GM10266 (cell line): ENCODE measurements at regions not wholly inside any gene's neighbourhood (a gene's known extent, or its start where the extent isn't known, plus 50 kb on each side); places are given as distances from the start of the nearest gene placed in this dataset.

Experiments used
- DNase-seq: peaks from one replicate; pipeline ENCODE4 v3.0.0; 2012; ENCODE audit errors: extremely low spot score
- CTCF ChIP-seq: IDR thresholded peaks from 2 replicates; pipeline ENCODE4 v1.5.1; 2012; ENCODE audit warnings: mild to moderate bottlenecking, low read depth; ENCODE audit not compliant: control insufficient read depth, insufficient read depth; ENCODE audit errors: missing control alignments

- DNase-seq = no peak
- no peak for TF ChIP-seq CTCF
Measured at GRCh38 chr20:6993511-6993910, 226.0 kb downstream of the BMP2 start.

GRCh38 chr20:6994452-6994851 lies 227.0 kb downstream of the BMP2 start:
- no peak for DNase-seq

GRCh38 chr20:6998909-6999308 lies 231.4 kb downstream of the BMP2 start:
- DNase-seq = no peak
- TF ChIP-seq CTCF = no peak

More at GRCh38 chr20:6994452-6994851, 227.0 kb downstream of the BMP2 start:
- no peak for TF ChIP-seq CTCF

GRCh38 chr20:6999381-6999780 lies 231.9 kb downstream of the BMP2 start:
- no peak for TF ChIP-seq CTCF
- DNase-seq = no peak

GRCh38 chr20:7003598-7003997 lies 236.1 kb downstream of the BMP2 start:
- TF ChIP-seq CTCF = no peak
- no peak for DNase-seq

- TF ChIP-seq CTCF = no peak
- no peak for DNase-seq
Measured at GRCh38 chr20:7004801-7005200, 237.3 kb downstream of the BMP2 start.

GRCh38 chr20:7010527-7010926 lies 243.0 kb downstream of the BMP2 start:
- TF ChIP-seq CTCF = no peak
- DNase-seq = no peak

- no peak for DNase-seq
- no peak for TF ChIP-seq CTCF
Measured at GRCh38 chr20:7015257-7015656, 247.8 kb downstream of the BMP2 start.
